Stimulated activated CD8-positive, alpha-beta memory T cell treated with anti-CD3 and anti-CD28 coated beads, Interleukin-4, amount 100 ng/mL, for 24 hours (primary cell): ENCODE measurements at regions not wholly inside any gene's neighbourhood (a gene's known extent, or its start where the extent isn't known, plus 50 kb on each side); places are given as distances from the start of the nearest gene placed in this dataset.

Experiments used
- DNase-seq: peaks from one replicate; pipeline ENCODE4 v3.0.0-alpha.2; 2020; ENCODE audit warnings: low read depth

GRCh38 chr22:48575618-48576332, 1251.9 kb downstream of the BRD1 start:
- DNase-seq: no peak

- DNase-seq: peak; percentile 7
Observed at GRCh38 chr22:48574776-48575617, 1252.7 kb downstream of the BRD1 start.

DNA sequence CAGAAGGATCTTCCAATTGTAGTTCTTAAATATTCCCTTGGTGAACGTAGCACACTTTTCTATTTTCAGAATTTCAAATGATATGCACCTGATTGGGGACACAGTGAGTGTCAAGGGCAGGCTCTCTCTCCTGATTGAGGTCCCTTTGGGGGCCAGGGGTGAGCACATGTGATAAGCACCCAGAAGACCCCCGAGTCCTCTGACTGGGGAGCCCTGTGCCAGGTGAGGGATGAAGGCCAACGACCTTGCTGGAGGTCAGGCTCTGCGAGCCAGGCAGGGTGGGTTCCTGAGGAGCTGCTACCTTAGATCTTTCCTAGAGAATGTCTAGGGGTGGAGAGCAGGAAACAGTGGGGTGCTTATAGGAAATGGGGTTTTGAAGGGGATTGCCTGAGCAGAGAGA, 1253.9 kb downstream of the BRD1 start:
- DNase-seq: no peak

DNA sequence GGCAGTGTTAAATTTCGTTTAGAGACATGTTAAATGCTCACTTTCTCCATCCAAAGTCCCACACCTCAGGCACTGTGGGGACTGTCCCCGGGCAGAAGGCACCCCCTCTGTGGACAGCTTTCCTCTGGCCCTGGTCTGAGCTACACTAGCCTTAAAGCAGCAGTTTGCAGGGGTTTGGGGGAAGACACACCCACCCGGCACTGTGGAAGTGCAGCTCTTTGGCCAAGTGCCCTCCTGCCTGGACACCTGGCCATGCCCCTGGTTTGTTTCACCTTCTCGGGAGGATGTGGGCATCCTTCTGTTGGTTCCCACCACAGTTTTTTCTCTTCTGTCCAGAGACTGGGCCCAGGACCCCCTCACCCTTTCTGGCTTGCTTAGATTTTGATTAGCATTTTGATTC, 1254.7 kb downstream of the BRD1 start:
- no peak for DNase-seq

DNA sequence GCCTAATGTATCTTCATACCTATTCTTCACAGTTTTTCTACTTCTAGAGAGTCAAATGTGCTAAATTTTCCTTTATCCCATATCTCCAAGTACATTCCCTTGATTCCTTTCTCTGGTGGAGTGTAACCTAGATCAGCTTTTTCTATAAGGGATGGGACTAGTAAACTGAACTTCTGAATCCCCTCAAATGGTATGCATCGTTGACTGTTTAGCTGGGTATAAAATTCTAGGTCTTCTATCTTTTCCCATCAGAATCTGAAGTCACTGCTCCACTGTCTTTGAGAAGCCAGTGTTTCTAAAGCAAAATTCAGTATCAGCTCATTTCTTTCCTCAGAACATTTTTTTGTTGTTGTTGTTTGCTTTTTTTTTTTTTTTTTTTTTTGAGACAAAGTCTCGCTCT, 1256.8 kb downstream of the BRD1 start:
- no peak for DNase-seq

GRCh38 chr22:48569476-48570233, 1258.0 kb downstream of the BRD1 start:
- DNase-seq: no peak

GRCh38 chr22:48568736-48569330, 1258.8 kb downstream of the BRD1 start:
- DNase-seq: no peak

DNA sequence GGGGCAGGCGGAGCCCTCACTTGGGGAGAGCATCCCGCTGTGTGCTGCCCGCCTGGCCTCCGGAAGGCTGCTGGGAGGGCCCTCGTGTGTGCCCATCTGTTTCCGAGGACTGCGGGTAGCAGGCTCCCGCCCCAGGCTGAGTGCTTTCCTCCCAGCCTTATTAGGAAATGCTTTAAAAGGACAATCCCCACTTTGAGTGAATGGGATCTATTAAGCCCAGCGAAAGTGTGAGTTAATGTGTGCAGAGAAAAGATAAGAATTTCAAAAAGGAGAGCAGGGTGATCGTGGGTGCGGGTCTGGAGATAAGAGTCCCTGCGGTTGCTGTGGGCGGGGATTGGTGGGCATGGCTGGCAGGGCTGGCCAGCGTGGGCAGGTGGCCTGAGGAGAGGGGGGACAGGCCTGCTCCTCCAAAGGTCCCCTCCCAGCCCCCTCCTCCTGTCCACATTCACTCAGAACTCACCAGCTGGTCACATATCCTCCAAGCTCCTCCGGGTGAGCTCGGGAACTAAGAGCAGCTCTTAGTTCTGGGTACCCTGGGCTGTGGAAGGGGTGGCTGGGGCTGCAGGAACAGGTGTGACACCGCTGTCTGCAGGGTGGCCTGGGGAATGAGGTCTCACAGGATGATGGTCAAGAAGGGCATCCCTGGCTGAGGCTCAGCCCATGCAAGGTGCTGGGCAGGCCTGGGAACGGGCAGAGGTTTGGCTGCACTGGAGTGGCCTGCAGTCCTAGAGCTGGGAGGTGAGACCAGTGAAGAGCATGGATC, 1260.3 kb downstream of the BRD1 start:
- DNase-seq: no peak

DNA sequence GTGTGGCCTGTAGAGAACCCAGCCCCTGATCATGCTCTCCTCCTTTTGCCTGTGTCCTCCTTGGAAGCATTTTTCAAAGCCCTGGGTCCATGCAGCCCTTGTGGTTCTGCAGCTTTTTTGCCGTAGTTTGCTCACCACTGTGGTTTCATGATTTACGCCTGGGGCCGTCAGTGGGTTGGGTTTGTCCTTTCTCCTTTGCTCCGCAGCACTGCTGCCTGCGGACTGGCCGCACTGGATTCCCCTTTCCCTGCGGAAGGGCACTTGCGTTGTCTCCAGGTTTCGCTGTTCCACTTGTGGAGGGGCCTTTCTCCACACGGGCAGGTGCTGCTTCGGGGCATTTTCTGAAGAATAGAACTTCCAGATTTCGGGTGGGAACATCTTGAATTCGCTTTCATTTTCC, 1260.9 kb downstream of the BRD1 start:
- DNase-seq: no peak

DNA sequence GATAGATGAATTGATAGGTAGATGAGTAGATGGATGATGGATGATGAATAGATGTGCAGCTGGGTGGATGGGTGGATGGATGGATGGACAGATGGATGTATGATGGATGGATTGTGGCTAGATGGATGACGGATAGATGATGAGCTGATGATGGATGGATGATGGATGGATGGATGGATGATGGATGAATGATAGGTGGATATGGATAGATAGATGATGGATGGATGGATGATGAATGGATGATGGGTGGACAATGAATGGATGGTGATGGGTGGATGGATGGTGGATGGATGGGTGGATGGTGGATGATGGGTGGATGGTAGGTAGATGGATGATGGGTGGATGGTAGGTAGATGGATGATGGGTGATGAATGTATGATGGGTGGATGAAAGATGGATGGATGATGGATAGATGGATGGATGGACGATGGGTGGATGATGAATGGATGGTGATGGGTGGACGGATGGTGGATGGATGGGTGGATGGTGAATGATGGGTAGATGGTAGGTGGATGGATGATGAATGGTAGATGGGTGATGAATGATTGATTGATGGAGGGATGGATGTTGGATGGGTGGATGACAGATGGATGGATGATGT, 1261.7 kb downstream of the BRD1 start:
- DNase-seq: no peak

GRCh38 chr22:48564995-48565394, 1262.7 kb downstream of the BRD1 start:
- DNase-seq: no peak

DNA sequence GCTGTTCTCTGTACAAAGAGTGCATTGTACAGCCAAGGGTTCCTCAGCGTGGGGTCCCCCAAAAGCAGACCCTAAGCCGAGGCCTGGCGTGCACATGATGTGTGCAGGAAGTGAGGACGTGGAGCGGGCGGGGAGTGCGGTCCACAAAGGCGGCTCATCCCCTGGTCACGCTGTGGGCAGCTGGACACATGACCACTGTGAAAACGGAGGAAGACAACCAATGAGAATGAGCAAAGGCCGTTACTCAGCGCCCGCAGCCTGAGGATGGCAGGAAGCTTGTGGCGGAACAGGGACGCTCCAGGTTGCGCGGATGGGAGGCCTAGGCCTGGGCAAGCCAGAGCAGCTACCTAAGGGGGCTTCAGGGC, 1263.7 kb downstream of the BRD1 start:
- no peak for DNase-seq

DNA sequence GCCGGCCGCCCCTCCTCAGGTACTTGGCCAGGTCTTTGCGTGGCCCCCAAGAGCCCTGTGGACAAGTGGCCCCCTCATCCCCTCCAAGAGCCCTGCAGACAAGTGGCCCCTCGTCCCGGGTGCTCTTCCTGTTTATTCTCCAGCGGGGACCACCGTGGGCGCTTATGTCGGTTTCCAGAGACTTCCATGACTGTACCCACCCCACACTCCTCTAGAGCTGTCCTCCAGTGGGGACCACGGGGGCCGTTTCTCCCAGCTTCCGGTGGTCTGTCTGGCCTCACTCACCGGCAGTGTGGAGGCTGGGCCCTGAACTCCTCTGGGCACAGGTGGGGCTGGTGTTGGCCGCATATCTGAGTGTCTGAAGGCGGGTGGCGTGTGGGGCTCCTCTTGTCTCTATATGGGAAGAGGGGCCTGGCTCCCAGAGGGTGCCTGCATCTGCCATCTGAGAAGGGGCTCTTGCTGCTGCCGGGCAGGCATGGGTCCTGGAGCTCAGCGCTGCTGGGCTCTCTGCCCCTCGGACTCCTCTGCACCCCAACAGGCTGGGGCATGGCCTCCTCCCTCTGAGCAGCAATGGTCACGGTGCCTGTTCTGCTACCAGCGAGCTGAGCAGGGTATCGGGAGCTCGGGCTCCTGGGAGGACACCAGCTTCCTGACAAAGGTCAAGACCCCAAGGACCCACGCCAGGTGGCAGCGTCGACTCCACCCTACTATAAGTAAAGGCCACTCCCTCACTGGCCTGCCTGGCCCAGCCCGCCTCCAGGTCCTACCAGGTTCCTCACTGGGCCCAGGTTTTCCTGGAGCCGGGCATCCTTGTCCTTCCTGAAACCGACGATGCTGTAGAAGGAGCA, 1264.3 kb downstream of the BRD1 start:
- no peak for DNase-seq

DNA sequence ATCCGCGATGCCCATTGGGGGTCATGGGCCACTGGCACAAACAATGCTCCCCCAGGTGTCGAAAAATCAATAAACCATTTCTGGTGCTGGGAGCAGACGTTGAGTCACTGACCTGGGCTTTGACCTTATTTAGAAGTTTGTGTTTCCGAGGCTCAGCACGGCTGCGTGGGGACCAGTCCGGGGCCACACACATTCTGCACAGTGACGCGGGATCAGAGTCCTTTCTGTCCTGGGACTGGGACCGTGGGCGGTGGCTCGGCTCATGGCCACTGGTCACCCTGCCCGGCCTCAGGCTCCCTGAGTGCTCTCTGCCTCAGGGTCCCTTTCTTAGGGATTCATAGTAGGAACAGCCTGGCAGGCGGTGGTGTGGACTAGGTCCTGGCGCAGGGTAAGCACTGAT, 1266.0 kb downstream of the BRD1 start:
- no peak for DNase-seq

- no peak for DNase-seq
Observed at GRCh38 chr22:48560836-48561235, 1266.8 kb downstream of the BRD1 start.

GRCh38 chr22:48560389-48560751, 1267.3 kb downstream of the BRD1 start:
- DNase-seq: no peak

- no peak for DNase-seq
Observed at GRCh38 chr22:48559647-48560388, 1267.9 kb downstream of the BRD1 start.

DNA sequence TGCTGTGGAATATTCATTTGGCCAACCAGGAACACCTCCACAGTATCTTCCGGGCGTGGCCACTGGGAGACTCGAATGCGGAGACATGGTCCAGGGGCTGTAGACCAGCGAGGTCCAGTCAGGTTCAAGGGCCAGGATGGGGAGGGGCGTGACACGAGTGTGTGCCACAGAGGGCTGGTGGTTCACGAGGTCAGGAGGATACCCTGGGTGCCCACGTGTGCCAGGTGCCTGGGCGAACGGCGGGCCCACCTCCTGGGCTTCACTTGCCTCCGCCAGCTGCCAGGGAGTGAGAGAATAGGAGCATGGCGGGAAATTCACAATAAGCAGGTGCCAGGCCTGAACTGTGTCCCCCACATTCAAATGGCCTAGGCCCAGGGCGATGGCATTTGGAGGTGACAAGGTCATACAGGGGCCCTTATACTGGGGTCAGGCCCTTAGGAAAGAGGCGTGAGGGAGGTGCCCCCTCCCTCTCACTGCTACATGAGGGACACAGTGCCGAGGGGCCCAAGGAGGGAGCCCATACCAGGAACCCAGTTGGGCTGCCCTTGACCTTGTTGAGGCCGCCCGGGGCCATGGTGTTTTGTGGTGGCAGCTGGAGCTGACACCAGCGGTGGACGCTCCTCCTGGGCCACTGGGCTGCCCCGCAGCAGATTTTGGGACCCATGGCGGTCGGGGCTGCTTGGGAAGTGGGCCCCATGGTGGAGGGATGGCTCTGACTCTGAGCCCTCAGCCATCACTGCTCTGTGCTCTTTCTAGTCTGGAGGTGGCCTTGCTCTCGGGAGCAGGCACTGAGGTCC, 1268.9 kb downstream of the BRD1 start:
- DNase-seq: no peak

DNA sequence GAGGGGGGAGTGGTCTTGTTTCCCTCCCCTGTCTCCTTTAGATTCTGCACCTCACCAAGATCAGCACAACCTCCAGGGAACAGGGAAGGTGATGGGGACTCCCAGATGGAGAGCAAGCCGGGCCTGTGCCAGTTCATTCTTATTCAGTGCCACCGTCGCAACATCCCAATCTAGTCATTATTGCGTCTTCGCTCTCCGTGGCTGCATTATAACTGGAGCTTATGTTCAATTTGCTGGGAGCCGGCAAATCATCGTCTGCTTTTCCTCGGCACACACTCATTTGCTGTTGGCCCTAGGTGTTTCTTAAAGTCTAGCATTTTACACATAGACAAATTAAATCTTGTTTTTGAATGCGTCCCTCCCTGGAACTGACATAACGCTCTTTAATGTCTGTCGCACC, 1269.7 kb downstream of the BRD1 start:
- no peak for DNase-seq
